ENCODE measurements at regions not wholly inside any gene's neighbourhood (a gene's known extent, or its start where the extent isn't known, plus 50 kb on each side); places are given as distances from the start of the nearest gene placed in this dataset.

DNA sequence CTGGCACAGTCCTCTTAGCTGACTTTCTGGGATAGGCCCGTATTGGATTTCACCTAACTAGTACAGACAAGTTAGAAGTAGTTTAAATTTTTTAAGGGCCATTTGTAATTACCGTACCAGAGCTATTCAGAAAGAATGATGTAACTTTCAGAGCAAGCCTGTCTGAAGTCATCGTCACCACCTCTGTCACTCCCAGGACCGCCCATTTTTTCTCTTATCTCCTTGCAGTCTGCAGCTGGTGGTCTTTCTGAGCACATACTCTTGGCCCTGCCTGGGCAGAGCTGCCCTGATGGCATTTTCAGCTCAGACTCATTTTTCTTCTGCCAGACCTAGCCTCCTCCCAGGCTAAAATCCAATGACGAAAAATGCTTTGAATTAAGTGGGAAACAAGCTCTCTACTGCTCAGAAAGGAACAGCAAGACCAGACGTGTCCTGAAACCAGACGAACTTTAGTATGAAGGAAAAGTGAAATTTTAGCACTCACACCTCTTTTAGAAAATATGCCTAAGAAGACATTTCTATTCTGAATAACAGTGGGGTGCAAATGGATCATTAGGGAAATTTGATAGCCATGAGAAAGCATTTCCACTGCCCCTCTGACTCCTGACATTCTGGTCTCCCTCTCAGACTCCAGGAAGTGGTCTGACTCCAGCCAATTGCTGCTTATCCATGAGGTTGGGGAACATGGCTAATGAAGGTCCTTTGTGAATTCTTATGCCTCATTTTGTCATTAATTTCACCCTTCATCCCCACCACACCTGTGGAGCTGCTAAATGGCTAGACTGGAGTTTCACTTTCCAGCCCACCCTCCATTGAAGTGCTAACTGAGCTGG lies 162.4 kb upstream of the GYPA start:
- FAIRE-seq (no peak), DNase-seq (ENCODE audit: insufficient read length, low spot score) (no peak)

DNA sequence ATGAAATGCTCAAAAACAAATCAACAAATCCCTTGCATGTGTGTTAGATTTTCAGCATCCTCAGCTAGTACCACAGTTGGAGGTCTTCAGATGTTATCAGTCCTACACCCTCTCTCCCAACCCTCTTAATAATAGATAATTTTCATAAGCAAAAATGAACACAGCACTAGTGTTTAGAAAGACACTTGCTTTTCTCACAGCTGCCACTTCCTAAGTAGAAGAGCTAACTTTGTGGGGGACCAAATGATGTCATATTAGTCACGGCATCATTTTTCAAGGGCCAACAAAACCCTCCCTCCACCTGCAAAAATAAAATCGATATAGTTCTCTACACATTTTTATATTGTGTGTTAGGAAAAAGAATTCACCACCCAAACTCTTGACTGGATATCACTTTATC lies 163.5 kb upstream of the GYPA start:
- FAIRE-seq (no peak), DNase-seq (ENCODE audit: insufficient read length, low spot score) (no peak)

DNA sequence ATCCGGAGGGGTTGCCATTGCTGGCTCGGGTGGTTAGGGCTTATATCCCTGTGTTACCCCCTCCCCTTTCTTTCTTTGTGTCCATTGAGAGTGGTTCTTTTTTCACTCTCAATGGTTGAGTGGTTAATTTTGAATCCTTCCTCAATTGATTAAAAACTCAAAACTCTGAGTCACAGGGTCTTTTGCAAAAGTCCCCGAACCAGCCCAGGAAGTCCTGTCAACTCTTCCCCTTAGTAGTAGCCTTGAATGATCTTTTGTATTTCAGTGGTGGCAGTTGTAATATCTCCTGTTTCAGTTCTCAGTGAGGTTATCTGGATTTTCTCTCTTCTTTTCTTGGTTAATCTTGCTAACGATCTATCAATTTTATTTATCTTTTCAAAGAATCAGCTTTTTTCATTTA lies 170.0 kb upstream of the GYPA start:
- FAIRE-seq (no peak), DNase-seq (ENCODE audit: insufficient read length, low spot score) (no peak)

DNA sequence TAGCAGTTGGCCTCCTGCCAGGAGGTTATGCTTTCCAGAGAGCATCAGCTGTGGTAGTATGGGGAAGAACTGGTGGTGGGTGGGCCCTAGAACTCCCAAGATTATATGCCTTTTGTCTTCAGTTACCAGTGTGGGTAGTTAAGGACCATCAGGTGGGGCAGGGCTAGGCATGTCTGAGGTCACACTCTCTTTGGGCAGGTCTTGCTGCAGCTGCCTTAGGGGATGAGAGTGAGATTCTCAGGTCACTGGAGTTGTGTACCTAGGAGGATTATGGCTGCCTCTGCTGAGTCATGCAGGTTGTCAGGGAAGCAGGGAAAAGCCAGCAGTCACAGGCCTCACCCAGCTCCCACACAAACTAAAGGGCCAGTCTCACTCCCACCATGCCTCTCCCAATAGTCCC lies 172.9 kb upstream of the GYPA start:
- FAIRE-seq (no peak), DNase-seq (ENCODE audit: insufficient read length, low spot score) (no peak)

DNA sequence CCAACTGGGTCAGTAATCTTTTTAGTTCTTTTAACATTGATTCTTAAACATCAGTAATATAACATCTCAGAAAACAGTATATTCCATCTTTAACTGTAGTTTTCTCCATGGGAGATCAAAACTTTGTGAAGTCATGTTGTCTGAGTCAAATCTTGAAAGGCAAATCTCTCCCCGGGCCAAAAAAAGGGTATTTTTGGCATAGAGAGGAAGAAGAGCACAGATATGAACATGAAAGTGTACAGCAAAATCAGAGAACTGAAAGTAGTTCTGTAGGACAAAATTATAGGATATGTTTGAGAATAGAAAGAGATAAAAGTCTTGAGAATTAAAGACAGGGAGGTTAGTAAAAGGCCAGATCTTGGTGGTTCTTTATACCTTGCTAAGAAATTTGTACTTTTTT lies 176.4 kb upstream of the GYPA start:
- FAIRE-seq (no peak), DNase-seq (ENCODE audit: insufficient read length, low spot score) (no peak)

DNA sequence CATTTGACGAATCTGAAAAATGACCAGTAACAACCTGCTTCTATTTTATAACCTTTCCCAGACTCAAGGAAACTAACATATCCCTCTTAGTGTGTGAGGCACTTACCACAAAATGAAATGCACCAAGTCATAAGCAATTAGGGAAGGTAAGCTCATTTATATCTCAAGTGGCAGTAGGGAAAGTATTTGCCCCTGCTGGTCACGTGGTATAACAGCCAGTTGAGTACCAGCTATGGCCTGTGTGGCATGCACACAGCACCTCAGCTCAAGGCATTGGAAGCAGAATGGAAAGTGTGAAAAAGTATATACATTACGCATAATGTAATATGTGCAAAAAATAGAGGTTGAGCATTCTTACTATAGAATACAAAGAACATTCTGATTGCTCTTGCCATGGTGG lies 178.3 kb upstream of the GYPA start:
- no peak for DNase-seq (ENCODE audit: insufficient read length, low spot score)
- no peak for FAIRE-seq

DNA sequence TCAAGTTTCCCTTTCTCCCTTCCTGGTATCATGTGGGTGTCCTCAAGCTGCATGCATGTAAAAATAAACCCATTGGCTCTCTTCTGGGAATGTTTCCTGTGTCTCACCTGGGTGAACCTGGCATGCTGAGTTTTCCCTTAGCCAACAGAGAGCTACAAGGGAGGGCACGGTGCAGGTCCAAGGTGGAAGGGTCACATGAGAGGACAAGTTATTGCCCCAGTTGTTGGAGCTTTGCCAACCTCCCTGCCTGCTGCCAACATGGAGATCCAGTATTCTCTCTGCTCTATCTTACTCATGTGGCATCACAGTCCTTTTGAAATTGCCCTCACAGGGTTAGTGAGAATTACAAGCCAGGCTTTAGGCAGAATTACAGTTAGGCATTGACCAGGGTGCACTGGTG lies 196.1 kb upstream of the GYPA start:
- no peak for DNase-seq (ENCODE audit: insufficient read length, low spot score)
- no peak for FAIRE-seq

DNA sequence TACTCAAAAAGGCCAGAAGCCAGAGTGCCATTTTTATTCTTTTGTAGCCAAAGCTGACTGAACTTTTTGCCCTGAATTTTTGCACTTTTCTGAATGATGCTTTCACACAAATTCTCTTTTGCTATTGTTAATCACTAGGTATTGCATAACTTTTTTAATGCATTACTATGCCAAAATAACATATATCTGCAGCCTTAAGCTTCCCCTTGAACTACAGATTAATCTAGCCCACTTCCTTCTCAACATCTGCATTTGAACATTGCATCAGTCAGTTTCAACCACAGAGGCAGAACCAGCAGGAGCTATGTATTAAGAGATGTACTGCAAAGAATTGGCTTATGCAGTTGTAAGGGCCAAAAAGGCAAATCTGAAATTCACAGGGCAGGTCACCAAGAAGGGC lies 197.6 kb upstream of the GYPA start:
- no peak for FAIRE-seq

DNA sequence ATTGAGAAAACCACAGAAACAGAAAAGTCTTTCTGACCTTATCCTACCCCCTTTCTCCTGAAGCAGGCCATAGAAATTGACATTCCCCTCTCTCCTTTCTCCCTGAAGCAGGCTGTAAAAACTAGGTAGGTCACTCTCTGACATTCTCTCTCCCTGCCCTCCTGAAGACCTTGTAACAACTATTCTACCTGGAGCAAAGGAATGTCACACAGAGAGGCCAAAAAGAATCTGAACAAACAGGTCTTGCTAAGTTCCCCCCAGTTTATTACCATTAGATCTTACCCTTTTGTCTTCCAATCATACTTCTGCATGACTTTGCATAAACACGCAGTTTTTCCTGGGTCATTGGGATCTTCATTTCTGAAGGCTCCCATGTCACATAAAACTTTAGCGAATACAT lies 198.3 kb upstream of the GYPA start:
- DNase-seq (ENCODE audit: insufficient read length, low spot score) (no peak), FAIRE-seq (no peak)

More for the DNA sequence above, 197.6 kb upstream of the GYPA start:
- no peak for DNase-seq (ENCODE audit: insufficient read length, low spot score)

DNA sequence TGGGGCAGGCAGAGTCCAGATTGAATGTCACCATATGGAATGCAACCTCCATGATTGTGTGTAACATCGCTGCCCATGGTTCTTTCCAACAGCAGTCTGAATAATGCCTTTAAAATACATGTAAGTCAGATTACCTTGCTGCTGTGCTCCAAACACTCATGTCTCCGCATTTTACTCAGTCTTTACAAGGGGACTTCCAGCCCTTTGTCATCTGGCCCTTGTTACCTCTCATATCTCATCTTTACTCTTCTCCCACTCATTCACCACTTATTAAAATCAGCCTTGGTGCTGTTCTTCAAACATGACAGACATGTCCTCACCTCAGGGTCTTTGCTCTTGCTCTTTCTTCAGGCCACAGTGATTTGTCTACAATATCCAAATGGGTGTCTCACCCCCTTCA lies 200.4 kb upstream of the GYPA start:
- DNase-seq (ENCODE audit: insufficient read length, low spot score) (no peak), FAIRE-seq (no peak)

DNA sequence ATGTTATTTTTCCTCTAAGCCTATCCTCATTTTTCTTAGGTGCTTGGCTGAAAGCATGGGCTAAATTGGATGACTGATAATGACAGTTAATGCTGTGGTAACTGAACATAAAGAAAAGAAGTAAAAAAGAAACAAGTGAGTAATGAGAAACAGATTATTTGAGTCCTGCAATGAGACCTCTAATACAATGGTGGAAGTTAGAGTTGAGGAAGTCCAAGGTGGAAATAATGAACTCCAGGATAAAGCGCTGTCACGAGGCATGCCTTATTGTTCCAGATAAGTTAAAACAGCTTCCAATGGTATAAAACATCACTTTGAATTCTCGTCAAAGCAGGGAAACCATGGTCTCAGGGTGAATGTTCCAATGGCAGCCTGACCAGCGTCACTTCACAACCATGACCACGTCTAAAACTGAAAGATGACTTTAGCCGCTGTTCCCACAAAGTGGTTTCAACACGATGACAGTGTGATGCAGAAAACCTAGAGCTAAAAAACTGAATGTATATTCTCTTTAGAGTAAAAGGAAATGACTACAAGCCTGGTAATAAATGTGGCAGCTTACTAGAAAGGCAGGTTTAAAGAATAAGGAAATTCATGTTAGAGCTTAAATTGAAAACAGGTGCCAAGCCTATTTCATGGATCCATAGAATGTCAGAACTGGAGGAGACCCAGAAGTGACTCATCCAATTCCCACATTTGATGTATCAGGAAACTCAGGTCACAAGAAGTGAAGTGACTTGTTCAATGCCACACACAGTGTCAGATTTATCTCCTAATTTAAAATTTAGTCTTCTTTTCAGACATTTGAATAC lies 202.6 kb upstream of the GYPA start:
- no peak for DNase-seq (ENCODE audit: insufficient read length, low spot score)
- no peak for FAIRE-seq

DNA sequence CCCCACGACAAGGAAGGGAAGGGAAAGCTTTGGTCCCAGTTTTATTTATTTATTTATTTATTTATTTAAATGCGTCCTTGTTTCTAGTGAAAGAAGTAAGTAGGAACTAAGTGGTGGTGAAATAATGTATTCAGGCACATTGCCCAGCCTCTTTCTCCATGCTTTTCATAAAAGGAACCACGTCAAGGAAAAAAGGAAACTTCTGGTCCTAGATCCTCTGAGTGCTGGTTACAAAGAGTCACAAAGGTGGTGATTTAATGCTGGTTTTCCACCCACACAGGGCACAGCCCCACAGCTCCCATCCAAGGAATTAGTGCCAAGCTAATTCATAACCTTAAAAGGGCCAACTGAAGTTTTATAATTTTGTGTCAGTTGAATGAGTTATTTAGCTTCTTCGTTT lies 206.6 kb upstream of the GYPA start:
- FAIRE-seq (no peak), DNase-seq (ENCODE audit: insufficient read length, low spot score) (no peak)

DNA sequence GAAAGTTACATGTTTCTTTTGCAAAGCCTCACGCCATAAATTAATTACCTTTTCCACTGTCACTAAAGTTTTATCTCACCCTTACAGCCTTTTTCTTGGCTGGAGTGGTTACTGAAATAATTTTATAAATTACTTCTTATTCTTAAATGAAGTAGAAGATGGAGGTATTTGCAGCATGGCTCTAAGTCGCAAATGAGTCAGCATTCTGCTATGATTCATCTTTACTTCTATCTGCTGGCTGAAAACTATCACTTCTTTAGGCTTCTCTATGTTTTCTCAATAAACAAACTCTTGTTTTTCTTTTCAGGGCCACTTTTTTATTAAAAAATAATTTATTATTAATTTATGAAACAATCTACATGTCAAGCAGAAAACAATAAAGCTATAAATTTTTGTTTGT lies 210.2 kb upstream of the GYPA start:
- DNase-seq (ENCODE audit: insufficient read length, low spot score) (no peak), FAIRE-seq (no peak)

DNA sequence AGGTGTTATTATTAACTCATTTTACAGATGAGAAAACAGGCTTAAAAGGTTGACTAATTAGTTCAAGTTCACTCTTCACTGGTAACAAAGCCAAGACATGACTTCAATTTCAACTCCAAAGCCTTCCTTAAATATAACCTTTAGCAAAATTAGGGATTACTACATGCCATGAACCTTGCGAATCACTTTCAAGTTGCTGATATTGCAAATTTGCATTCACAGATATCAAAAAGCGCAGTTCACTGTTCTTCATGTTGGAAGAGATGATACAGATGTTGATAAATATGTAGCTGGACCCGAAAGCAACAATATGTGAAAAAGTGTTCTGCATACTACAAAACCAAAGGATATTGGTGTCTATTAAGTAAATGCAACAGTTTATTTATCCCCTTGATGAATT lies 210.8 kb upstream of the GYPA start:
- DNase-seq (ENCODE audit: insufficient read length, low spot score) (no peak), FAIRE-seq (no peak)

DNA sequence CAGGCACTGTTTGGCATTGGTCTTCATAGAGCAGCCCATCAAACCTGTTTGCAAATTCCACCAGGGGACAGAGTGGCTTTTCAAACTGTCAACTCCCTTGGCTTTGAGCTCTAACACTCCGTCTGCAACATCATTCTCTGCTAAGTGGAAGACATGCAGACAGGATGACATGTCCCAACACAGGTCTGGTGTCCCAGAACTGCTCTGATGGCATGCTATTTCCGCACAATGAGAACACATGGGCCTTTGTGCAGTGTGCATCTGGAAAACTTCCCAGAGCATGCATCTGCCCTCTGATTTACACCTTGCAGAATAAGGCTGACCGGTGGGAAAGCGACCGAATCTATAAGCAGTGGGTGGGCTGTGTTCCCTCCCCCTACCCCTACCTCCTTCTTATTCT lies 212.8 kb upstream of the GYPA start:
- FAIRE-seq (no peak), DNase-seq (ENCODE audit: insufficient read length, low spot score) (no peak)

DNA sequence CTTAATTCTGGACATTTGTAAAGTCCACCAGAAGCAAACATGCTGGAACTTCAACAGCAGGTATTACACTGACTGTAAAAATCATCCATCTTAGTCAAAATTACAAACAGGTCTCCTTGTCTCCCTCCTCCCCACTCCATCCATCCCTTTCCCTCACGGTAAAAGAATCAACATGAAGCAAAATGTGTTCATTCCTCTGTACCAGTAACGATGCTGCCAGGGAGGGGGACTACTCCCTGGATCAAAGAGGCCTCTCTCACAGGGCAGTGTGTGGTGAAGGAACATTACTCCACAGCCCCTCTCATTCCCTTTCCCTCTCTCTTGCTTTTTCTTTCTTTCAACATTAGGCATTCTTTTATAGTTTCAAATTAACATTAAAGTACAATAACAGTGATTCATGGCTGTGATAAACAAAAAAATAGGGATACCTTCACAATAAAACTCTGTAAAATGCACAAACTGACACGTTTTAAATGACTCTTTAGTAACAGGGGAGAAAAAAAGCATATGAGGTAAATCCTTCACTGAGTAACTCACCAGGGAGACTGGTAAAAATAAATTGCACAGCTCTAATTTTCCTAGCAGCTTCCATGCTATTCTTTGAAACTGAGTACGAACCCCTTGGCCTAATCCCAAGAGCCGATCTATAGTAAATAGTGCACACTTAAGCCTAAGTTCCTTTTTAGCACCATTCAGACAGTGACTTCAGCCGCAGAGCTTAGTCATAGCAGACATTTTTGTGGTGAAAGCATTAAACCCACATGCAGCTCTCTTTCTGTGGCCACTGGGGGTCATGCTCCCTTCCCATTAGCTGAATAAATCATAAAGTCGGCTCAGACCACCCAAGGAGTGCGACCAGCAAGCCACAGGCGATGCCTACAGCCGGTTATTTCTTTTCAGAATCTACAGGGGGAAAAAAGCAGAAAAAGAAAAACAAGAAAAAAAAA lies 215.6 kb upstream of the GYPA start:
- DNase-seq (ENCODE audit: insufficient read length, low spot score) = peak; percentile 2
- peak; percentile 72 for FAIRE-seq

DNA sequence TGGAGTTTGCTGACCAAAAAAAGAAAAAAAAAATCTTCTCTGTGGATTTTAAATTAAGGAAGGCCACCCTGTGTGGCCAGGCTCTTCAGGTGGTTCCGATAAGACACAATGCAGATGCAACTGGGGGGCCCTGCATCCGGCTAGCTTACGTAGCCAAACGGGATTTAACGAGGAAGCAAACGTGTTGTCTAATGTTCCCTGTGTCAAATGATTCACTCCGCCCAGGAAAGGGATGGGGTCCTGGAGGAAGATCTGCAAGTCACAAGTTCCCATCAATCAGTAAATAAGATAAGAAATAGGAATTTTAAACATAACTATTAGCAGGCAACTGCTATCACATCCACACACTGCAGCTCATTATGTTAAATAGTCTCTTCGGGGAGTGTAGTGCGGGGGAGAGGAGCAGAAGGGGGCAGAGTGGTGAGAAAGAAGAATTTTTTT lies 216.4 kb upstream of the GYPA start:
- FAIRE-seq = no peak

DNA sequence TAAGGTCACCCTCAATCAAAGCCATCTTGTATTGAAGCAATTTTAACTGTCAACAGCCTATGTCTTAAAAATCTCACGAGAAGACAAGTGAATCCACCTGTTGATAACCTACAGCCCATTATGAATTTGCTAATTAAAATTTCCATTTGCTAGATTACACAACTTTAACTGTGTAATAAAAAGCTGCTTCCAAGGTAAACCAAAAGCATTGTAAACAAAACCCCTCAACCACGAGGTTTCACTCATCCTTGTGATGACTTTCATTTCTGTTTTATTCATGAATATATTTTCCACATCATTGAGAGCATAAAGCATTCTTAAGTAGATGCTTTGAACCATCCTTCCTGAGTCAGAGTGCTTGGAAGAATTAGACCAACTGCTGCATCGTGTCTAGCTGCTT lies 217.5 kb upstream of the GYPA start:
- FAIRE-seq = peak; percentile 39
- DNase-seq (ENCODE audit: insufficient read length, low spot score) = no peak

More for the DNA sequence above, 216.4 kb upstream of the GYPA start:
- no peak for DNase-seq (ENCODE audit: insufficient read length, low spot score)

DNA sequence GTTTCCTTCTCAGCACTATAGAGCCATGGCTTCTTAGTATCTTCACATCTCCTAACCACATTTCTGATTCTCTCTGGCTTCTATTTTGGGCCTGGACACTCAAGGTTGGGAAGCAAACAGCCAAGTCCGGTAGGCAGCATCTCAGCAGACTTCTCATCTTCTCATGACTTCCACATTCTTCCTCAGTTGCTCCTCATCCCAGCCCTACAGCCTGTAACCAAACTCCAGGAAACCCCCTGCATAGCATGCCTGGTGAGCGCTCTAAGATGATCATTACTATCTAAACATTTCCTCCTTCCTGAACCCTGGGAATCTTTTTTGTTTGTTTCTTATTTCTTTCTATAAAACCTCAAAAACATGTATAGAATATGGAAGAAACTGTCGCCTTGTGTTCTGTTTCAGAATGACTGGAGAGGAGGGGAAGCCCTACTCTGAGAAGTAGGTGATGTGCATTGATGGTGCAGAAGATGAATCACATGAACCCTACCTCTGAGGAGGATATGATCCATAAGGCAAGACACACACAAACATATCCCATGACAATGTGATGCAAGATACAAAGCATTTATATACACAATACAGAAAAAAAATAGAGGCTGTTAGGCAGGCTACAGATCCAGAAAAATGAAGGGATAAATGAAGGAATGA lies 219.8 kb upstream of the GYPA start:
- no peak for DNase-seq (ENCODE audit: insufficient read length, low spot score)
- no peak for FAIRE-seq

DNA sequence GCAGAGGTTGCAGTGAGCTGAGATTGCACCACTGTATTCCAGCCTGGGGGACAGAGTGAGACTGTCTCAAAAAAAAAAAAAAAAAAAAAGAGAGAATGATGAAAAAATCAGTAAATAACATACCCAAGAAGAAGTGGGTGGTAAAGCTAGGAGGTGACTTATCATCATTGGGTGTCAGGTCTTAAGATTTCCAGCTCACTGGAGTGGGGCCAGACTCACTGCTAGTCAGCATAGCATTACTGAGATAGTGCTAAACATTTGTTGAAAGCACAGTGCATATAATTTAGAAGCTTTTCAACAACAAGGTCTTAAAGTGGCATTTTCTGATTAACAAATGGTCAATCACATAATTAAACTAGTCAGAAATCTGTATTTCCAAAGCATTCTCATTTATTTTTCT lies 221.8 kb upstream of the GYPA start:
- no peak for DNase-seq (ENCODE audit: insufficient read length, low spot score)
- FAIRE-seq = no peak

DNA sequence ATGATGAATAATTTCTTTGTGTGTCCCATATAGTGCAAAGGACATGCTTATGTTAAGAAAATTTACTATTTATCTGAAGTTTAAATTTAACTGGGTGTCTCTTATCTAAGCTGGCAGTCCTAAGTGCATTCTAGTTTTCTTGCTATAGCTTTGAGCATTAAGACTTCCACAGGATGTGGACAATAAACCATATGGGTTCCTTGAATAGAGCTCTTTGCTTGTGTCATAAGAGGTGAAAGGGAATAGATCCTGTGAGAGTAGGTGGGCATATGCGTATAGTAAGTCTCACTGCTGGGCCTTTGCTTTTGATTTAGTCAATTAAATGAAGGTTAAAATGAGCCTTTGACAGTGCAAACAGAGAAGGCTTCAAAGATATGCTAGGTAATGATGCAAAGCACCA lies 223.4 kb upstream of the GYPA start:
- no peak for DNase-seq (ENCODE audit: insufficient read length, low spot score)
- FAIRE-seq = no peak

Measured in GM19239 (cell line).